A549 (cell line): ENCODE measurements at regions not wholly inside any gene's neighbourhood (a gene's known extent, or its start where the extent isn't known, plus 50 kb on each side); places are given as distances from the start of the nearest gene placed in this dataset.

Experiments used
- ATAC-seq, 2 experiments: fragments of 200-7000 bp in 1 of 2; fragments of >200 bp in 1 of 2; cut with Nextera tagmentation in 1 of 2; cut with Tn5 transposase in 1 of 2; 3 replicates each; pipeline versions ENCODE4 v1.8.0 to v1.9.1; 2018 to 2020; ENCODE audit warnings: mild to moderate bottlenecking in 1 of 2, moderate library complexity in 1 of 2
- CTCF ChIA-PET: fragments of 300-600 bp; sonication (Branson Sonifier 250); formaldehyde crosslinking; extraction: SDS; loops from one replicate; lab custom pipeline; 2021; ENCODE audit warnings: antibody characterized with exemption, inconsistent platforms; lab: Yijun Ruan, JAX
- POLR2A ChIA-PET: fragments of 350-600 bp; formaldehyde crosslinking; extraction: SDS; loops from one replicate; lab custom pipeline; 2021; ENCODE audit warnings: antibody characterized with exemption, inconsistent platforms; lab: Yijun Ruan, JAX
- DNase-seq, 2 experiments: peaks; one replicate each; pipeline versions ENCODE4 v3.0.0 to v3.0.0-alpha.2; 2011 to 2016; ENCODE audit warnings: low read depth in 1 of 2, low spot score in 1 of 2
- FAIRE-seq: peaks from 2 replicates; lab custom pipeline; 2011; peaks lifted over from hg19 to GRCh38; lab: Jason Lieb, UNC
- H3K27ac ChIP-seq, 2 experiments: fragments of >200 bp; sonication (Bioruptor Twin); formaldehyde crosslinking; 3 replicates each; pipeline ENCODE4 v1.5.1; 2016 to 2017
- H3K4me1 ChIP-seq: fragments of >200 bp; sonication (Bioruptor Twin); formaldehyde crosslinking; 3 replicates; pipeline ENCODE4 v1.6.1; 2016
- H3K4me2 ChIP-seq: fragments of >200 bp; sonication (Bioruptor Twin); formaldehyde crosslinking; 3 replicates; pipeline ENCODE4 v1.6.1; 2016
- H3K4me3 ChIP-seq: fragments of >200 bp; sonication (Bioruptor Twin); formaldehyde crosslinking; 3 replicates; pipeline ENCODE4 v1.5.1; 2016
- H3K9me3 ChIP-seq: fragments of >200 bp; sonication (Bioruptor Twin); formaldehyde crosslinking; 3 replicates; pipeline ENCODE4 v1.6.1; 2016
- BHLHE40 ChIP-seq: IDR thresholded peaks from 2 replicates; pipeline ENCODE4 v1.6.1; 2012; ENCODE audit warnings: low read depth, low read length, inconsistent platforms
- CHD4 ChIP-seq: fragments of 200-600 bp; sonication (generic); IDR thresholded peaks from 2 replicates; pipeline ENCODE4 v1.6.1; 2016; ENCODE audit warnings: antibody characterized with exemption, mild to moderate bottlenecking, borderline replicate concordance
- EHF ChIP-seq: fragments of 250-450 bp; sonication (Bioruptor Pico); IDR thresholded peaks from 2 replicates; pipeline ENCODE4 v1.5.0; 2020; ENCODE audit warnings: mild to moderate bottlenecking
- EP300 ChIP-seq, 2 experiments: fragments of >200 bp; sonication (Bioruptor Twin); formaldehyde crosslinking; IDR thresholded peaks; 2 replicates in 1 of 2; 3 replicates in 1 of 2; pipeline ENCODE4 v1.6.1; 2016 to 2017
- FOSB ChIP-seq: fragments of 250-450 bp; sonication (Bioruptor Pico); IDR thresholded peaks from 2 replicates; pipeline ENCODE4 v1.5.0; 2020; ENCODE audit warnings: mild to moderate bottlenecking, moderate library complexity
- FOSL2 ChIP-seq, 2 experiments: fragments of 450-650 bp in 1 of 2; fragments of >200 bp in 1 of 2; sonication (Bioruptor Twin) in 1 of 2; formaldehyde crosslinking; IDR thresholded peaks; 2 replicates each; pipeline versions ENCODE4 v1.5.0 to v1.6.1; 2016 to 2020; ENCODE audit warnings: mild to moderate bottlenecking in 1 of 2, moderate library complexity in 1 of 2
- FOXS1 ChIP-seq: fragments of 250-450 bp; sonication (Bioruptor Pico); IDR thresholded peaks from 2 replicates; pipeline ENCODE4 v1.5.0; 2020; ENCODE audit warnings: mild to moderate bottlenecking, moderate library complexity
- HOXB5 ChIP-seq: fragments of 250-450 bp; sonication (Bioruptor Pico); IDR thresholded peaks from 2 replicates; pipeline ENCODE4 v1.5.0; 2020; ENCODE audit warnings: mild to moderate bottlenecking, moderate library complexity
- JUN ChIP-seq, 2 experiments: fragments of >200 bp; sonication (Bioruptor Twin); formaldehyde crosslinking; IDR thresholded peaks; 2 replicates in 1 of 2; 3 replicates in 1 of 2; pipeline ENCODE4 v1.6.1; 2016 to 2017
- MAZ ChIP-seq: fragments of 150-350 bp; IDR thresholded peaks from 2 replicates; pipeline ENCODE4 v1.6.1; 2014; ENCODE audit warnings: antibody characterized with exemption, low read depth, low read length, borderline replicate concordance
- NPAS2 ChIP-seq: fragments of 250-450 bp; sonication (Bioruptor Pico); IDR thresholded peaks from 2 replicates; pipeline ENCODE4 v1.8.0; 2022; ENCODE audit warnings: mild to moderate bottlenecking, moderate library complexity, borderline replicate concordance
- POLR2A ChIP-seq: IDR thresholded peaks from 2 replicates; pipeline ENCODE4 v1.6.1; 2012; ENCODE audit warnings: mild to moderate bottlenecking, low read length
- RAD21 ChIP-seq, 2 experiments: fragments of >200 bp in 1 of 2; sonication (Bioruptor Twin) in 1 of 2; formaldehyde crosslinking in 1 of 2; IDR thresholded peaks in 1 of 2; conservative IDR thresholded peaks in 1 of 2; 2 replicates in 1 of 2; 3 replicates in 1 of 2; pipeline ENCODE4 v1.6.1; 2012 to 2018; ENCODE audit warnings: inconsistent platforms in 1 of 2
- RARB ChIP-seq: fragments of 250-450 bp; sonication (Bioruptor Pico); IDR thresholded peaks from 2 replicates; pipeline ENCODE4 v1.8.0; 2021; ENCODE audit warnings: mild to moderate bottlenecking, moderate library complexity
- RFX5 ChIP-seq: fragments of 450-650 bp; IDR thresholded peaks from 2 replicates; pipeline ENCODE4 v1.7.1; 2014; ENCODE audit warnings: antibody characterized with exemption, mild to moderate bottlenecking, moderate library complexity
- RNF2 ChIP-seq: fragments of 200-600 bp; sonication (generic); IDR thresholded peaks from 2 replicates; pipeline ENCODE4 v1.6.1; 2016; ENCODE audit warnings: low read depth, mild to moderate bottlenecking, antibody characterized with exemption, moderate library complexity, borderline replicate concordance
- SMC3 ChIP-seq: fragments of >200 bp; sonication (Bioruptor Twin); formaldehyde crosslinking; IDR thresholded peaks from 3 replicates; pipeline ENCODE4 v1.6.1; 2018; ENCODE audit warnings: inconsistent platforms
- ZC3H11A ChIP-seq: fragments of 450-650 bp; IDR thresholded peaks from 2 replicates; pipeline ENCODE4 v1.6.1; 2014; ENCODE audit warnings: antibody characterized with exemption, mild to moderate bottlenecking
- ZNF302 ChIP-seq: fragments of 250-450 bp; sonication (Bioruptor Pico); IDR thresholded peaks from 2 replicates; pipeline ENCODE4 v1.9.0; 2021; ENCODE audit warnings: inconsistent platforms, mild to moderate bottlenecking, moderate library complexity
- ZSCAN20 ChIP-seq: fragments of 250-450 bp; sonication (Bioruptor Pico); IDR thresholded peaks from 2 replicates; pipeline ENCODE4 v1.8.0; 2022; ENCODE audit warnings: mild to moderate bottlenecking, moderate library complexity
- WGBS: methylation state at CpG from one replicate; pipeline ENCODE4 v1.1.6; 2017; ENCODE audit errors: missing lambda C conversion rate; 5-methylcytosine and 5-hydroxymethylcytosine counted together
- TF ChIP-seq, protein P1 (sequence below): fragments of 450-650 bp; IDR thresholded peaks from 2 replicates; pipeline ENCODE4 v1.6.1; 2014; ENCODE audit warnings: antibody characterized with exemption
- TF ChIP-seq, protein P2 (sequence below): fragments of >200 bp; sonication (Bioruptor Twin); formaldehyde crosslinking; IDR thresholded peaks from 3 replicates; pipeline ENCODE4 v1.6.1; 2016
- TF ChIP-seq, protein P3 (sequence below): fragments of 200-600 bp; sonication (generic); IDR thresholded peaks from 2 replicates; pipeline ENCODE4 v1.6.1; 2016; ENCODE audit warnings: antibody characterized with exemption, mild to moderate bottlenecking, moderate library complexity
- TF ChIP-seq, protein P4 (sequence below): fragments of 150-350 bp; IDR thresholded peaks from 2 replicates; pipeline ENCODE4 v1.6.1; 2014; ENCODE audit warnings: low read depth, mild to moderate bottlenecking, low read length

DNA sequence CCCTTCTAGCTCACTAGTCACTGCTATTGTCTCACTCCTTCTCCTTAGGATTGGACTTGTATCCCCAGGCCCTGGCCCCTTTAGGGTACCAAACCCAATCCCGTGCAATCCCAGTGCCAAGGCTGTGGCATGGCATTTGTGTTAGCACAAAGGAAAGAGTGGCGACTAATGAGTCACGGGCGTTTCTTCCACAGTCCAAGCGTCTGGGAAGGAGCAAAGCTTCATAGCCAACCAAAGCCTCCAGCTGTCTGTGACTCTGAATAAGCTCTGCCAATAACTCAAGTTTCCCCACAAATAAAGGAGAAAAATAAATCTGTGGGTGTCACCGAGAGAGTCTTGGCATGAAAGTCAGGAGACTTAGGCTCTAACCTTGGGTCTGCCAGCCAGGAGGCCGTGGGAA, 54.6 kb upstream of the COX10 start:
- ATAC-seq (no peak), DNase-seq (no peak), FAIRE-seq (no peak)
- ChIA-PET POLR2A (no interaction called here), CTCF (no interaction called here)
- no peaks in the 10 kb centered on the region for H3K4me1 ChIP-seq
- H3K27ac ChIP-seq = no peak overlapping the region
- 39% methylated on average over 7 of the region's 7 CpGs for whole genome bisulfite sequencing
- TF ChIP-seq RARB (CRISPR knock-in tag) (no peak), FOSL2 (IDR thresholded peaks at IDR 0.05) (no peak), FOSL2 (CRISPR knock-in tag; IDR thresholded peaks at IDR 0.05) (no peak), RFX5 (no peak), MAZ (no peak), NPAS2 (CRISPR knock-in tag) (no peak), ZSCAN20 (CRISPR knock-in tag) (no peak), HOXB5 (no peak), CHD4 (no peak), POLR2A (no peak), FOSB (no peak), JUN (IDR thresholded peaks at IDR 0.05) (no peak), RAD21 (conservative IDR thresholded peaks at IDR 0.05 in 1 of 2, IDR thresholded peaks at IDR 0.05 in 1 of 2) (no peak), ZC3H11A (no peak), EHF (no peak), BHLHE40 (no peak), ZNF302 (CRISPR knock-in tag) (no peak)
- TF ChIP-seq, protein P1, sequence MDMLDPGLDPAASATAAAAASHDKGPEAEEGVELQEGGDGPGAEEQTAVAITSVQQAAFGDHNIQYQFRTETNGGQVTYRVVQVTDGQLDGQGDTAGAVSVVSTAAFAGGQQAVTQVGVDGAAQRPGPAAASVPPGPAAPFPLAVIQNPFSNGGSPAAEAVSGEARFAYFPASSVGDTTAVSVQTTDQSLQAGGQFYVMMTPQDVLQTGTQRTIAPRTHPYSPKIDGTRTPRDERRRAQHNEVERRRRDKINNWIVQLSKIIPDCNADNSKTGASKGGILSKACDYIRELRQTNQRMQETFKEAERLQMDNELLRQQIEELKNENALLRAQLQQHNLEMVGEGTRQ = no peak
- TF ChIP-seq, protein P2, sequence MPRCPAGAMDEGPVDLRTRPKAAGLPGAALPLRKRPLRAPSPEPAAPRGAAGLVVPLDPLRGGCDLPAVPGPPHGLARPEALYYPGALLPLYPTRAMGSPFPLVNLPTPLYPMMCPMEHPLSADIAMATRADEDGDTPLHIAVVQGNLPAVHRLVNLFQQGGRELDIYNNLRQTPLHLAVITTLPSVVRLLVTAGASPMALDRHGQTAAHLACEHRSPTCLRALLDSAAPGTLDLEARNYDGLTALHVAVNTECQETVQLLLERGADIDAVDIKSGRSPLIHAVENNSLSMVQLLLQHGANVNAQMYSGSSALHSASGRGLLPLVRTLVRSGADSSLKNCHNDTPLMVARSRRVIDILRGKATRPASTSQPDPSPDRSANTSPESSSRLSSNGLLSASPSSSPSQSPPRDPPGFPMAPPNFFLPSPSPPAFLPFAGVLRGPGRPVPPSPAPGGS = no peak
- TF ChIP-seq, protein P3, sequence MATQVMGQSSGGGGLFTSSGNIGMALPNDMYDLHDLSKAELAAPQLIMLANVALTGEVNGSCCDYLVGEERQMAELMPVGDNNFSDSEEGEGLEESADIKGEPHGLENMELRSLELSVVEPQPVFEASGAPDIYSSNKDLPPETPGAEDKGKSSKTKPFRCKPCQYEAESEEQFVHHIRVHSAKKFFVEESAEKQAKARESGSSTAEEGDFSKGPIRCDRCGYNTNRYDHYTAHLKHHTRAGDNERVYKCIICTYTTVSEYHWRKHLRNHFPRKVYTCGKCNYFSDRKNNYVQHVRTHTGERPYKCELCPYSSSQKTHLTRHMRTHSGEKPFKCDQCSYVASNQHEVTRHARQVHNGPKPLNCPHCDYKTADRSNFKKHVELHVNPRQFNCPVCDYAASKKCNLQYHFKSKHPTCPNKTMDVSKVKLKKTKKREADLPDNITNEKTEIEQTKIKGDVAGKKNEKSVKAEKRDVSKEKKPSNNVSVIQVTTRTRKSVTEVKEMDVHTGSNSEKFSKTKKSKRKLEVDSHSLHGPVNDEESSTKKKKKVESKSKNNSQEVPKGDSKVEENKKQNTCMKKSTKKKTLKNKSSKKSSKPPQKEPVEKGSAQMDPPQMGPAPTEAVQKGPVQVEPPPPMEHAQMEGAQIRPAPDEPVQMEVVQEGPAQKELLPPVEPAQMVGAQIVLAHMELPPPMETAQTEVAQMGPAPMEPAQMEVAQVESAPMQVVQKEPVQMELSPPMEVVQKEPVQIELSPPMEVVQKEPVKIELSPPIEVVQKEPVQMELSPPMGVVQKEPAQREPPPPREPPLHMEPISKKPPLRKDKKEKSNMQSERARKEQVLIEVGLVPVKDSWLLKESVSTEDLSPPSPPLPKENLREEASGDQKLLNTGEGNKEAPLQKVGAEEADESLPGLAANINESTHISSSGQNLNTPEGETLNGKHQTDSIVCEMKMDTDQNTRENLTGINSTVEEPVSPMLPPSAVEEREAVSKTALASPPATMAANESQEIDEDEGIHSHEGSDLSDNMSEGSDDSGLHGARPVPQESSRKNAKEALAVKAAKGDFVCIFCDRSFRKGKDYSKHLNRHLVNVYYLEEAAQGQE = no peak
- H3K9me3 ChIP-seq = no peaks in the 10 kb centered on the region
- H3K4me3 ChIP-seq = no peak overlapping the region
- H3K4me2 ChIP-seq = no peak overlapping the region

DNA sequence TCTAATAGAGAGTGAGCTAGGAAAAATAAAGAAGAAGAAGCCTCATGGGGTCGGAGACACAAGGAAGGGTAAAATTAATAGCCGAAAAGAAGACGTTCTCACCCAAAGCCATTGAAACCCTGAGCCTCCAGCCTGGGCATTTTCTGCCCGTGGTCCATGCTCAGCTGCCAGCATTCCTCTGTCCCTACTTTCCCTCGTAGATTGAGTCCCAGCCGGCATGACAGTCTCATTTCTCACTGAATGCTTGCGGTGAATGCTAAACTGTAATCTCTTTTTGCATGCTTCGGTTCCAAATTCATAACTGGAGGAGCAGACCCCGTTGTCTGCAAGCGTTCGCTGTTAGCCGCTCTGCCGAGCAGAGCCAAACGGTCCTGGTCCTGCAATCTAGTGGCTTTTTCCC, 54.0 kb upstream of the COX10 start:
- Histone ChIP-seq H3K4me3 (no peak overlapping the region), H3K9me3 (no peaks in the 10 kb centered on the region), H3K4me2 (no peak overlapping the region), H3K4me1 (no peaks in the 10 kb centered on the region), H3K27ac (no peak overlapping the region)
- DNase-seq (no peak), FAIRE-seq (no peak), ATAC-seq (no peak)
- CTCF ChIA-PET = no interaction called here
- TF ChIP-seq RNF2 (no peak), EP300 (IDR thresholded peaks at IDR 0.05) (no peak), CHD4 (no peak), FOXS1 (CRISPR knock-in tag) (no peak), ZSCAN20 (CRISPR knock-in tag) (no peak), SMC3 (no peak)
- TF ChIP-seq, protein P4, sequence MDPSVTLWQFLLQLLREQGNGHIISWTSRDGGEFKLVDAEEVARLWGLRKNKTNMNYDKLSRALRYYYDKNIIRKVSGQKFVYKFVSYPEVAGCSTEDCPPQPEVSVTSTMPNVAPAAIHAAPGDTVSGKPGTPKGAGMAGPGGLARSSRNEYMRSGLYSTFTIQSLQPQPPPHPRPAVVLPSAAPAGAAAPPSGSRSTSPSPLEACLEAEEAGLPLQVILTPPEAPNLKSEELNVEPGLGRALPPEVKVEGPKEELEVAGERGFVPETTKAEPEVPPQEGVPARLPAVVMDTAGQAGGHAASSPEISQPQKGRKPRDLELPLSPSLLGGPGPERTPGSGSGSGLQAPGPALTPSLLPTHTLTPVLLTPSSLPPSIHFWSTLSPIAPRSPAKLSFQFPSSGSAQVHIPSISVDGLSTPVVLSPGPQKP = no peak
- POLR2A ChIA-PET = no interaction called here
- WGBS = 62% methylated on average over 14 of the region's 14 CpGs
